Prostate gland (tissue), 2 donors: ENCODE measurements at regions not wholly inside any gene's neighbourhood (a gene's known extent, or its start where the extent isn't known, plus 50 kb on each side); places are given as distances from the start of the nearest gene placed in this dataset.

Source experiments
- CTCF ChIP-seq, 4 experiments: fragments of 200-600 bp in 2 of 4; fragments of 450-650 bp in 2 of 4; sonication (generic) in 2 of 4; IDR thresholded peaks; 1 replicate in 3 of 4; 2 replicates in 1 of 4; pipeline ENCODE4 v1.5.1; 2016 to 2019; ENCODE audit warnings: antibody characterized with exemption in 4 of 4, mild to moderate bottlenecking in 2 of 4, moderate library complexity in 2 of 4
- POLR2A ChIP-seq: fragments of 450-650 bp; IDR thresholded peaks from one replicate; pipeline ENCODE4 v1.6.1; 2016; ENCODE audit warnings: antibody characterized with exemption, mild to moderate bottlenecking
- POLR2AphosphoS5 ChIP-seq: sonication (generic); formaldehyde crosslinking; IDR thresholded peaks from one replicate; pipeline ENCODE4 v1.6.1; 2017; ENCODE audit warnings: antibody characterized with exemption

GRCh38 chr7:45416846-45417245 is 157.3 kb upstream of the ADCY1 start:
- no peak for TF ChIP-seq CTCF (IDR thresholded peaks at IDR 0.05)
- no peak for TF ChIP-seq POLR2AphosphoS5
- TF ChIP-seq POLR2A: no peak
